PC-3 (cell line): ENCODE measurements at regions not wholly inside any gene's neighbourhood (a gene's known extent, or its start where the extent isn't known, plus 50 kb on each side); places are given as distances from the start of the nearest gene placed in this dataset.

Experiments used
- EZH2 ChIP-seq: fragments of 300-600 bp; sonication (generic); IDR thresholded peaks from one replicate; pipeline ENCODE4 v1.6.1; 2017; ENCODE audit warnings: antibody characterized with exemption, mild to moderate bottlenecking, low read length; ENCODE audit not compliant: unreplicated experiment
- TF ChIP-seq, protein P1 (sequence below): fragments of 300-600 bp; sonication (generic); conservative IDR thresholded peaks from 2 replicates; pipeline ENCODE4 v1.5.1; 2017; ENCODE audit warnings: antibody characterized with exemption, low read depth, mild to moderate bottlenecking, low read length

DNA sequence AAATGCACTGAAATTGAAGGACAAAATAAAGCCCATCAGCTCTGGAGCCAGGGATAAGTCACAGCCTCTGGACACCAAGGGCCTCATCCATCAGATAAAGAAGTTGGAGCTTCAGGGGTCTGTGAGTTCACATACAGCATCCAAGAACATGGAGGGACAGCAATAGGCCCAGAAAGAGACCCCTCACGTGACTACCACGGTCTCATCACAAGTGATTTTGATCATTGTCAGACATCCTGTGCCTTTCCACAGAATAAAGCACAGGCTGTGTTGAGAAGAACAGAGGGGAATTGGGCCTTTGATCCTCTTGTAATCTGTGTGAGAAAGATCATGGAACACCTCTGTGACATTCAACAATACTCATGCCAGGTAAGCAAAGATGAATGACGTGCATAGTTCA, 65.2 kb upstream of the CTAGE1 start:
- TF ChIP-seq, protein P1, sequence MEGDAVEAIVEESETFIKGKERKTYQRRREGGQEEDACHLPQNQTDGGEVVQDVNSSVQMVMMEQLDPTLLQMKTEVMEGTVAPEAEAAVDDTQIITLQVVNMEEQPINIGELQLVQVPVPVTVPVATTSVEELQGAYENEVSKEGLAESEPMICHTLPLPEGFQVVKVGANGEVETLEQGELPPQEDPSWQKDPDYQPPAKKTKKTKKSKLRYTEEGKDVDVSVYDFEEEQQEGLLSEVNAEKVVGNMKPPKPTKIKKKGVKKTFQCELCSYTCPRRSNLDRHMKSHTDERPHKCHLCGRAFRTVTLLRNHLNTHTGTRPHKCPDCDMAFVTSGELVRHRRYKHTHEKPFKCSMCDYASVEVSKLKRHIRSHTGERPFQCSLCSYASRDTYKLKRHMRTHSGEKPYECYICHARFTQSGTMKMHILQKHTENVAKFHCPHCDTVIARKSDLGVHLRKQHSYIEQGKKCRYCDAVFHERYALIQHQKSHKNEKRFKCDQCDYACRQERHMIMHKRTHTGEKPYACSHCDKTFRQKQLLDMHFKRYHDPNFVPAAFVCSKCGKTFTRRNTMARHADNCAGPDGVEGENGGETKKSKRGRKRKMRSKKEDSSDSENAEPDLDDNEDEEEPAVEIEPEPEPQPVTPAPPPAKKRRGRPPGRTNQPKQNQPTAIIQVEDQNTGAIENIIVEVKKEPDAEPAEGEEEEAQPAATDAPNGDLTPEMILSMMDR, result no peak
- no peak for TF ChIP-seq EZH2
